Stimulated activated CD4-positive, alpha-beta T cell treated with anti-CD3 and anti-CD28 coated beads, TNF-alpha, amount 100 ng/mL, for 48 hours (primary cell): ENCODE measurements at regions not wholly inside any gene's neighbourhood (a gene's known extent, or its start where the extent isn't known, plus 50 kb on each side); places are given as distances from the start of the nearest gene placed in this dataset.

Source experiments
- DNase-seq, 3 donors: peaks; one replicate each; pipeline ENCODE4 v3.0.0-alpha.2; 2020; ENCODE audit warnings: low read depth in 3 of 3

DNA sequence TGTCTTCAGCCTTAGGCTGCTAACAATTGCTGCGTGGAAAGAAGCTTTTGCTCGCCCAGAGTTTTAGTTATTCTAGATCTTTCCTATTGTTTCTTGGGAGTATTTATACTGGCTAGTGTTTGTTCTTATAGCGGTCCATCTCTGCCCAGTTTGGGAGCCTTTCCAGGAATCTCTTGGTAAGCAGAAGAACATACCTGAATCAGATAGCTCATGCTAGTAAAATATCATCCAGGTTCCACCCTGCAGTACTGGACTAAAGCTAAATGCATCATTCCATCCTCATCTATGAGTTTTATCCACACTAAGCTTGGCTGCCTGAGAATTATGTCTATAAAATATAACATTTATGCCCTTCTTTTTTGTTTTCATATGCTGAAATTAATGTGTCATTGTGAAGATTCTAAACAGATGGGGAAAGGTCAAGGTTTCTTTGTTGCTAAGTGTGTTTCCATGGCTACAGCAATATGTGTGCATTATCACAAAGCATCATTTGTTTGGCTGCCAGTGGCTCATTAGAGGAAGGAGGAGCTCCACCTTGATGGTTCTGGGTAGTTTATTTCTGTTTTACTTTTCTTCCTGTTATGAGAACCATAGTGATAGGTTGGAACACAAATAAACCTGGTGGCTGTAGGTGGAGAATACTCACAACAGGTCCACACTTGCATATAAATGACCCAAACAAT is 182.8 kb downstream of the PIK3C3 start:
- no peak for DNase-seq

DNA sequence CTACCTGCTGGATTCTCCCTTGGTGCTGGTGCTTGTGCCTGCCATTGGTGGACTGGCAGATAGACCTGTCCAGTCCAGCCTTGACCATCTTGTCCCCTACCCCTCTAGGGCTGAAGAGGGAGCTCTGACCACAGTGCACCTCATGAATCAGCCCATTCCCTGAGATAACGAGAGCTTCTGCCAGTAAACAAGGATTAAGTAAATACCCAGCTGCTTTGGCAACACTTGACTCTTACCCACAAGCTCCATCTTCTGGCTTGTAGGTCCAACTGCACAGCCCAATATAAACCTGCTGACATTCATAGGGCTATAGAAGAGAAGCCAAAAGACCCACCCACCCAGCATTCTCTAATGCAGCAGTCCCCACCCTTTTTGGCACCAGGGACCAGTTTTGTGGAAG is 186.4 kb downstream of the PIK3C3 start:
- no peak for DNase-seq

DNA sequence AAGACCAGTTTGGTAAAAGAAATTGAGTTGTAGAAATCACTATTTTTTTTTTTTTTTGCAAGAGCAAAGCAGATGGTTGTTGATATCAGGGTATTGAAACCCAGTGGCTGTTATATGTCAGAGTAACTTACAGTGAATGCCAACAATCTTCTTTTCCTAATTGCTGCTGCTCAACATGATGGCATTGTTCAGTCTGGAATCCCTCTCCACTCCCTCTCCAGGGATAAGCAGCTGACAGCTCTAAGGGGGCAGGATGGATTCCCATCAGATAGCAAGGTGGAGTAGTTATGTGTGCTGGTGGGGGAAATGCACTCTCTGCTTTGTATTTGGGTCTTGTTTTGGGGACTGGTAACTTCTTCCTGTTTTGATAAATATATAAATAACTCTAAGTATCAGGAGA is 200.0 kb downstream of the PIK3C3 start:
- no peak for DNase-seq

DNA sequence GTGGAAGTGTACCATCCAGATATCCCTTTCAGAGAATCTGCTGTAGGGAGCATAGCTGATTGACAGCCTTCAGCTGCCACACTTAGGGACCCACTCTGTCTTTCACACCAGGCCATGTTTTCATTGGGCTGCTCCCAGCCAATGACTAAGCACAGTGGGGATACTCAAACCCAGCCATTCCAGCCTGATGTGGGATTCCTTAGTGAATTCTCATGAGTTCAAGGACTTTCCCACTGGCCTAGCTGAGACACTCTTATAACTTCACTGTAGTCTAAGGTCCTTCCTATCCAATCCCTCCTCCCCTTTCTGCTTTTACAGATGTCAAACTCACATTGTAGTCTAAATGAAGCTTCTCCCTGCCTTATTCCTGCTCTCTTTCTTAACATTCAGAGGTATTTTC is 201.2 kb downstream of the PIK3C3 start:
- DNase-seq = no peak

DNA sequence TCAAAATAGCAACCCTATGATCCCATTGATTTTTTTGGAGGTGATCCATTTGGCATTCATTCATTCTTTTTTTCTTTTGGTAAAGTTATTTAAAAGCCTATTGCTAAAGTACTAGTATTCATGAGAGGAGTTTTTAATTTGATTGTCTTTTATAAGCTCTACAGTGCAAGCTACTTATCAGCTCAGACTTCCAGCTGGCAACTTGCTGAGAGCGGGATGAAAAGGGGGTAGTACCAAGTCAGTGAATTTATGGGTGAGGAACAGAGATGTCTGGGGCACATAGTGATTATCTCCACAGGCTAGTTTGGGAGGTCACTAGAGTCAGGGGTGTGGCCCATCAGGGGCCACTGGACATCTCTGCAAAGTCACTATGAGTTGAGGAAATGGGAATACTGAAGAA is 202.4 kb downstream of the PIK3C3 start:
- no peak for DNase-seq

DNA sequence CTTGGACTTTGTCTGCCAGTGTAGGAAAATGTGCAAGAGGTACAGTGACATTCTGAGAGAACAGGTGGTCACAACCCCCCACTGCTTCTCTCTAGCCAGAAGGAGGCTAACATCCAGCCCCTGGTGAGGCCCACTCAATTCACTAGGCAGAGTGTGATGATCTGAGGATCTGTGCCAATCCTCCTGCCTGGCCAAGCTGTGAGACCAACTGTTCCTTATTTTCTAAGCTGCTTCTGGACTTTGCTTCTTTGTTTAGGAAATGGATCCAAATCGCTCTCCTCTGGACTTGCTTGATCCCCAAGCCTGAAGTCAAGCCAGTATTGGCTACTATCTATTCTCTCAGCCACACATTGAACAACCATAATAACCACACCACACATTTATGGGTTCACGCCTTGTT is 202.8 kb downstream of the PIK3C3 start:
- no peak for DNase-seq

DNA sequence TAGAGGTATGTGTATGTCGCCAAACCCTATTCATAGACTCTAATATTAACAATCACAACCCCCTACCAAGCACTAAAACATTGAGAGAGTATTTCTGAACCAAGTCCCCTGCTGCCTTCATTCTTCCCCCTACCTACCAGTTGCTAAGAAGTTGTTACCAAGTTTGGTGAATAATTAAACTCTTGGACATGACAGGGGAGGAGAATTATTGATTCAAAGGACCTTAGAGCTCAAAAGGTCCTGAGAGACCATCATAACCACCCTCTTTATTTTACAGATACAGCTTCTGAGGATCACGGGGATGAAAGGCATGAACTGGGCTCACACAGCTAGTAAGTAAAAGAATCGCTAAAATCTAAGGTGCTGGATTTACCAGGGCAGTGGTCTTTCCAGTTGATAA is 204.1 kb downstream of the PIK3C3 start:
- DNase-seq = no peak

DNA sequence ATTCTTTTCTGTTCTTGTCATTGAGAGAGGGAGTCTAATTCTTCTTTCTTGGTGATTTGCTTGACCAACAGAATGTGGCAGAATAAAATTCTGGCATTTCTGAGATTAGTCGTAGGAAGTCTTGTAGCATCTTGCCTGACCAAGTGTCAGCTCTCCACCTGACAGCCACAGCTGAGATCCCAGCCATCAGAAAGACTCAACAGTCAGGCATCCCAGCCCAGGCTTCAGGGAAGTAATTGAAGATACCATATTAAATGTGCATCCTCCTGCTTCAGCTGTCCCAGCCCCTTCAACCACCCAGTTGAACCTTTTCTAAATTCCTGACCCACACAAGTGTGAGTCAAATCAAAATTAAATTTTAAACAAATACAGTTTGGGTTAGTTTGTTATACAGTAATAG is 208.3 kb downstream of the PIK3C3 start:
- no peak for DNase-seq

DNA sequence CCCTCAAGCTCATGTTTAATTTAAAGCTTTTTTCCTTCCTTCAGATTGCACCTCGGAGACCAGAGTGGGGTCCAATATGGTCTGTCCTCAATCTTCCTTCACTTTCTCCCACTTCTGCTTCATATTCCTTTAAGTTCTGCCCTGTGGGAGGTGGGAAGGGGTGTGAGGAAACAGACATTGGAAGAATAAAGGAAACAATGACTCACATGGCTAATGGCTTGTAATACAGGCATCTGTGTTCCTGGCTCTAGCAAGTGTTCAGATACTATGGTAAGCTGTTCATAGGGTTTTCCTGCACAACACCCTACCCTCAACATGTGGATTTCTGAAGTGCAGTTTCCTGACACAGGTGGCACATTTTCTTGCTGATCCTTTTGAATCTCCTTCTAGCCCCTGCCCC is 209.5 kb downstream of the PIK3C3 start:
- DNase-seq = no peak

DNA sequence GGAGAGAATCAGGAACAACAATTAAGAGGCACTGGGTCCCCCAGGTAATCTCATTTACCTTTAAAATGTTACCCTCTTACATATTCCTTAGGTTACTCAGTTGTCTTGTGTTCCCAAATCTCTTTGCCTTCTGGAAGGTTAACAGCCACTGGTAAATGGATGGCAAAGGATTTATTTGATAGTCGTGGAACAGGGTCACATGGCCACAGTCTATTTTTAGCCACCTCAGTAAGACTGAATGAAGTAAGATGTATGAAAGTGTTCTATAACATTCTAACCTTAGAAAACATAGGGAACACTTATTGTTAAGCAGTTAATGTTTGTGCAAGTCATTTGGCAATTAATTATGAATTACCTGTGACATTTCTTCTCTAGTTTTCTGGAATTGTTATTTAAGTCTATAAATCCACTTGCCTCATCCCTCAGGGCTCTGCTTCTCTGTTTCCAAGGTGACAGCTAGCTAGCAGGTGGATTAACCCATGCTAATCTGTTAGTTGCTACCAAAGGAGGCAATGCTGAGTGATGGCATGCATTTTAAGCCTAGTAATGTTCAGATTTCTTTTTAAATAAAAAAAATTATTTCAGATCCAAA is 211.0 kb downstream of the PIK3C3 start:
- DNase-seq = no peak

DNA sequence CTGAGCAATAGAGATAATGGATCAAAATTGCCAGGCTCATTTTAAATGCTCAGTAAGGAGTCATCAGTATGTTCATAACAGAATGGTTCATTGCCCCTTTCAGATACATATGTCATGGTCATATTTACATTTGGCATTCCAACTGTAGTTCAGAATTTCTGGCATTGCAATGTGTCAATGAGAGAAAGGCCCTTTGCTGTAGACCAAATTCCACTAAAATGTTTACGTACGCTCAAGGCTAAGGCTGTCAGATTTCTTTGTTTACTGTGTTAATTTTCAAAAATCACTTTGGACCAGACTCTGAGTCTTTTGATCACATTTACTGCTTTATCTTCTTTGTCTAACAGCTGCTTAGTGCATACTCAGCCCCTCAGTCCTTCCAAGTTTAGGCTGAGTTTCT is 213.5 kb downstream of the PIK3C3 start:
- DNase-seq = no peak

DNA sequence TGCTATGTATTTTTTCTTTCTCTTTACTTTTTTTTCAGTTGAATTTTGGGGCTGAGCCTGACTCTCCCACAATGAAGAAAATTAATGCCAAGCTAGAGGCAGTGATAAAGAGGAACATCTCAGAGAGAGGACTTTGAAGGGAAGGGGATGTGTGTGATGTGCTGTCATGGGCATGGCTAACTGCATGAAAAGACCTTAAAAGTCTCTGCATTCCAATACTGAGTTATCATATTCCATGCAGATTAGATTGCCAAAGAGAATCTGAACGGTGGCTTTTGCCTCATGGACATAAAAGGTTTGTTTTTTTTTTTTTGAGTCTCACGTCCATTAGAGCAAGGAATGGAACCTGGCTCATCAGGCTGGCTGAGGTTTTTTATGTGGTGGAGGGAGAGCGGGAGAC is 213.9 kb downstream of the PIK3C3 start:
- DNase-seq = no peak

DNA sequence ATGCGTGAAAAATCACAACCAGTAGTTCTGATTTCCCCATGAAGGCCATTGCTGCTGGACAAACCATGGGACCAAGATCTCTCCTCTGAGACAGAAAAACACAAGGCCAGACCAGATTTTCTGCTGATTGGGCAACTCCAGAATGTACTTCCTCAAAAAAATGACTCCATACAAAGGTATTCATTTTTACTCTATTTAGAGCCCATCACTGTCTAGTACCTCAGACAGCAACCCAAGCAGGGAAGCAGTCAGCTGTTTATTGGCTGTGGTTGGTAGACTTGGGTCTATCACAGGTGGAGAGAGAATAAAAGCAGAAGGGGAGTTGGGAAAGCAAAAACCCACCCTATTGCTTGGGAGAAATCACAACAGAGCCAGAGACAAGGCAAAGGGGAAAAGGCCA is 219.9 kb downstream of the PIK3C3 start:
- DNase-seq = no peak

DNA sequence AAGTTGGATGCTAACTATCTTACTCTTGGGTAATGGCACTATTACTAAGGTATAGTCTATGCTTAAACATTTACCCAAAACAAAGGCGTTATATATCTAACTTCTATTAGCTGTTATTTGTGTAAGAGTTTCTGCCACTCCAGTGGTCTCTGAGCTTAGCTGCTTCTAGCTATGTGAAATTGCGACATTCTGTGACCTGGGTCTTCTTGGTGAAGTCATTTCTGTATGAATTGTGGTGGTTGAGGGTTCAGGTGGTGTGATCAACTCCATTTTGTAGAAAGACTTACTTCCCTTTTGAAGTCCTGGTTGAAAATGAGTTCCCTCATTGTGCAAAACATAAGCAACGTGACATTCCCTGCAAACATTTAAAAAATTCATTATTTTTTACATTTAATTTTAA is 221.6 kb downstream of the PIK3C3 start:
- no peak for DNase-seq

DNA sequence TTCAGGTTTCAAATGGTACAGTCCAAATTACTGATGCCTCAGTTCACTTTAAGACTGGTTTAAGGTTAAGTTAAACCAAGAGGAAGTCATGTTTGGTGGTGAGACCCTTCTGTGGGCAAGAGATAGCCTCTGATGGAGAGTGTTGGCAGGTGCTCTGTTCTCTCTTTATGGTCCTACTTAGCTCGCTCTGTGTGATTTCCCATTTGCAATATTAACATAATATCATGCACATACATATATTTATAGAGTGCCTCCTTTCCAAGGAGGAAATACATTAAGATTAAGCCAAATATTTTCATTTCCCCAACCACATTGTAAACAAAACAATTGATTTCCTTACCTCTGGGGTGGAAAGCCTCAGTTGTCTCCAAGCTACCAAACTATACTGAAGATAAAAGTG is 222.4 kb downstream of the PIK3C3 start:
- DNase-seq = no peak

DNA sequence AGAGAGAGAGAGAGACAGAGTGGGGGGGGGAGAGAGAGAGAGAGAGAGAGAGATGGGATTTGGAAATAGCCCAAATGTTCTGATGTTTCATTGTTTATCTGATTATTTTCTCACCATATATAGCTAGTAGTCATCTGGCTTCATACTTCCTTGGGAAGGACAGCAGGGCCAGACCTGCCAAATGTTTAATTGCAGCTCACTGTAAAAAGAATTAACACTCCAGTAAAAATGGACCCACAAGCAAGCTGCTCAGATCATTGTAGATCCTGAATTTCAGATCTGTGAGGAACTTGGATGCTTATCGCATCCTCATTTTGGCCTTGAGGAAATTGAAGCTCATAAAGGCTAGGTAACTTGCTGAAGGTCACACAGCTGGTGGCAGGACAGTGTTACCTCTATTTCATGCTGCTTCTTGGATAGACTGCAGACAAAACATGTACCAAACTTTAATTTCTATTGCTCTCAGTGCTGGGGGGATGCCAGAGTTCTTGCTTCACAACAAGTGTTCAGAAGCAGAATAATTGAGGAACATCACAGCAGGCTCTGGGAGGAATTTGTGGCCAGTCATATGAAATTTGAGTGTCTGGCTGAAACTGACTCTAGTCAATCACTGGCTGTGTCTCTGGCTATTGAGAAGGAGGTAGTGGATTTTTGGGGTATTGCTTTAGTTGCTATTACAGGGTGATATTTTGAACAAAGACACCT is 223.5 kb downstream of the PIK3C3 start:
- DNase-seq = no peak

DNA sequence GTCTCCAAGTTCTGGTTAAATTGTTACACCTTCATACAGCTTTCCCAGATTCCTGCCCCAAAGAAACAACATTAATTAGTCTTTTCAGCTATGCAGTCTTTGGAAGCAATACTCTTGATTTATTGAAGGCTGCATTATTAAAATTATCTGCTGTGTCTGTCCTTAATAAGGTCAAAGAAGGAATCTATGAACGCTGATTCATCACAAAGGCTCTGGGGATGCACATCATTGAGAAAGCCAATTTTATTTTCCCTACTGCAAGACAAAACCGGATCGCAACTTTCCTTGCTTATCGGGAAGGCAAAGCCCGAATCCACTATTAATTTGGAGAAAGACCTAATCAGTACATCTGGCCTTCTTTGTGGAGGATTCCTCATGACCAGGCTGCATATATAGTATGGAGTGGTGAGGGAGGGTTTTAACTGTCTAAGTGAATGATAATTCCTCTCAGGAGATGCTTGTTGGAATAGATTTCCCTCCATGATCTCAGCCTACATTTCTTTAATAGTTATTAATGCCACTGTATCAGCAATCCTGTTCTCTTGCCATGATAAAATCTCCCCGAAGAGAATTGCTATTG is 224.6 kb downstream of the PIK3C3 start:
- DNase-seq = no peak

DNA sequence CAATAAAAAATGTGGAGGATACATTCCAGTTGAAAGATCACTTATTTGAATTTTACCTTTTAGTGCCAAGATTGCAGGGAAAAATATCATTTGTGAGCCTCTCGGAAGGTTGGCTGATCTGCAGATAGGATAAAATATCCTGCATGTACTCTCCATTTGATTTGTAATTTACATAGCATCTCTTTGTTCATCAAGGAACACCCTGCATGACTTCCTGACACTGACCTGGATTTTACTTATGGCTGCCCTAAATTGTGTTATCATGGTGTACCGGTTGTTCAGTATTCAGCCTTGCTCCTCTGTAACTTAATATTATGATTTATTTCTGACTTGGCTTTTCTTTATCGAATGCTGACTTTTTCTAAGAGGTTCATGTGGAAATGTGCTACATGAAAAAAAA is 226.4 kb downstream of the PIK3C3 start:
- no peak for DNase-seq

DNA sequence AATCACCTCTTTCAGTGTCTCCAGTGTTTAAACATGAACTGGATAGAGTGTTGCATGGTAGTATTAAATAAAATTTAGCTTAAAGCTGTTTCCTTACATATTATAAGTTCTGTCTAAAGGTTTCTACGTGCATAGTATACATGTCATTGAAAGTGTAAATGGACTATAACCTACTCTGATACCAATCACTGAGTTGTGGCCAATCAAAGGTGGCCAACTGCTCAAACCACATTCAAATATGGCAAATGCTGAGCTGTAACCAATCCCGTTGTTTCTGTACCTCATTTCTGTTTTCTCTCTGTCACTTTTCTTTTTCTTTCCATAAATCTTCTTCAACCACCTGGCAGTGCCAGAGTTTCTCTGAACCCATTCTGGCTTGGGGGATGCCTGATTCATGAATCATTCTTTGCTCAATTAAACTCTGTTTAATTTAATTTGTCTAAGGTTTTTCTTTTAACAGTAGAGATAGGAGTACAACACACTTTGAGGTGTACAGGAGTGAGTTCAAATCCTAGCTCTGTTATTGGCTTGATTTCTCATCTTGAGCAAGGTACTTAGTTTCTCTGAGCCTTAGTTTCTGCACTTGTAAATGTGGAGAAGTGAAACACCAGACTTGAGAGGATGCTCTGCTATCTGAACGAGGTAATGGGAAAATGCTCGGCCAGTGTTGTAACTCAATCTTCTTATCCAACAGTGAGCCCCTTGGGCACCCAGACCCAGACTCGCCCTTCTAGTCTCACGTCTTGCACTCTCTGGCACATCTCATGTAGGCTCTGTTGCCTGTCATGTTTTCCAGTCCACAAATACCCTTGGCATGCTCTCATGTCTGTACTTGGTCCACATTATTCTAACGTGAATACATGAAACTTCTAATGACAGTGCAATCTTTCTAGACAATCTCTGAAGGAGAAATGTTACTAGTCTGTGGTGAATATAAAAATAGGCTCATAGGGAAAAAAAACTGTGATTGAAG is 228.0 kb downstream of the PIK3C3 start:
- DNase-seq = no peak

DNA sequence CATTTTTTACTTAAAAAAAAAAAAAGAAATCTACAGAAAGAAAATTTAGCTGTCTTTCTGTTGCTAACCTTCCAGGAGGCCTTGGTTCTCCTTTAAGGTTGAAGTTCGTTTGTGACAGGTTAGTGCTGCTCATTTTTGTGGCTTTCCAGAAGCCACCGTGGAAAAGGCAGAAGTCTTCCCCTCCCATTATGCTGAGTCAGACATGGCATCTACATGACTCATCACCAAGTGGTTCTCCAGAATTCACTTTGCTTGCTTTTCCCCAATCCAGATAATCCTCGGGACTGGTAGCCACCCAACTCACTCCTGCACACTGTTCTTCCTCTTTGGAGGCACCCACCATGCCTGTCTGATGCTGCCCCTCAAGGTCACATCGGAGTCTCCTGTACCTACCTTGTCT is 228.7 kb downstream of the PIK3C3 start:
- no peak for DNase-seq

DNA sequence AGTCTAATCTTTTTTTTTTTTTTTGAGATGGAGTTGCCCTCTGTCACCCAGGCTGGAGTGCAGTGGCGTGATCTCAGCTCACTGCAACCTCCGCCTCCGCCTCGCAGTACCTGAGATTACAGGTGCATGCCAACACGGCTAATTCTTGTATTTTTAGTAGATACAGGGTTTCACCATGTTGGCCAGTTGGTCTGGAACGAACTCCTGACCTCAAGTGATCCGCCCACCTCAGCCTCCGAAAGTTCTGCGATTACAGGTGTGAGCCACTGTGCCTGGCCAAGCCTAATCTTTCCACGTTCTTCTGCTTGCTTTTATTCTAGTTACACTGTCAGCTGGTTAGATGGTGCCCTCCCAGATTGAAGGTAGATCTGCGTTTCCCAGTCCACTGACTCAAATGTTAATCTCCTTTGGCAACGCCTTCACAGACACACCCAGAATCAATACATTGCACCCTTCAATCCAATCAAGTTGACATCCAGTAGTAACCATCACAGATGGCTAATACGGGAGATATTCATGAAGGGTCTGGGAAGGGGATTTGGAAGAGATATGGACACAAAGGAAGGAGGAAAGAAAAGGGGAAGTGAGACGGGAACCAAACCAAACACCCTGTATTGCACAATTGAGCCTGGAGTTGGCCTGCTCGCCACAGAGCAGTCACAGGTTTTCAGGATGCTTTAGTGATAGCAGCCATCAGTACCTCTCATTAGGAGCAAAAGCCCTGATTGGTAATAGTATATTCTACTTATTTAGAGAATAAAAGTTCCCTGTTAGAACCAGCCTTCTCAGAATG is 229.8 kb downstream of the PIK3C3 start:
- DNase-seq = no peak
